ENCODE measurements at regions not wholly inside any gene's neighbourhood (a gene's known extent, or its start where the extent isn't known, plus 50 kb on each side); places are given as distances from the start of the nearest gene placed in this dataset.

GRCh38 chr12:85688837-85689236 is 147.4 kb downstream of the RASSF9 start:
- DNase-seq: no peak

GRCh38 chr12:85690146-85690545 is 146.1 kb downstream of the RASSF9 start:
- DNase-seq: no peak

- no peak for DNase-seq
Measured at GRCh38 chr12:85693093-85693665, 143.0 kb downstream of the RASSF9 start.

GRCh38 chr12:85695097-85695715 is 141.0 kb downstream of the RASSF9 start:
- DNase-seq: no peak

- DNase-seq: no peak
Measured at GRCh38 chr12:85697003-85697402, 139.2 kb downstream of the RASSF9 start.

GRCh38 chr12:85698937-85699336 is 137.3 kb downstream of the RASSF9 start:
- no peak for DNase-seq

GRCh38 chr12:85708775-85709174 is 127.4 kb downstream of the RASSF9 start:
- no peak for DNase-seq

GRCh38 chr12:85711735-85712390 is 124.3 kb downstream of the RASSF9 start:
- DNase-seq: no peak

- no peak for DNase-seq
Measured at GRCh38 chr12:85713373-85713772, 122.8 kb downstream of the RASSF9 start.

- DNase-seq: no peak
Measured at GRCh38 chr12:85714425-85714824, 121.8 kb downstream of the RASSF9 start.

- no peak for DNase-seq
Measured at GRCh38 chr12:85720308-85721033, 115.7 kb downstream of the RASSF9 start.

- DNase-seq: no peak
Measured at GRCh38 chr12:85725991-85726390, 110.2 kb downstream of the RASSF9 start.

GRCh38 chr12:85733221-85733840 is 102.9 kb downstream of the RASSF9 start:
- no peak for DNase-seq

GRCh38 chr12:85733984-85734383 is 102.2 kb downstream of the RASSF9 start:
- no peak for DNase-seq

- no peak for DNase-seq
Measured at GRCh38 chr12:85740186-85740585, 96.0 kb downstream of the RASSF9 start.

GRCh38 chr12:85741046-85741445 is 95.2 kb downstream of the RASSF9 start:
- no peak for DNase-seq

GRCh38 chr12:85747941-85748495 is 88.2 kb downstream of the RASSF9 start:
- DNase-seq: no peak

Data from inflammatory macrophage treated with lipopolysaccharide for 1 hour (primary cell).